ENCODE measurements at regions not wholly inside any gene's neighbourhood (a gene's known extent, or its start where the extent isn't known, plus 50 kb on each side); places are given as distances from the start of the nearest gene placed in this dataset.

- no peak for TF ChIP-seq KLF16 (tag by site-specific recombination; IDR thresholded peaks at IDR 0.05)
- TF ChIP-seq KLF9 (tag by site-specific recombination; IDR thresholded peaks at IDR 0.05; ENCODE audit: low read depth): no peak
Measured at GRCh38 chrX:45347877-45348276, 147.2 kb upstream of the DIPK2B start.

All from HEK293 (cell line).